HG02973 (cell line): ENCODE measurements at regions not wholly inside any gene's neighbourhood (a gene's known extent, or its start where the extent isn't known, plus 50 kb on each side); places are given as distances from the start of the nearest gene placed in this dataset.

Source experiments
- ATAC-seq: cut with Tn5 transposase; IDR thresholded peaks from one replicate; pipeline ENCODE4 v1.9.1; 2021; ENCODE audit warnings: moderate library complexity; ENCODE audit not compliant: unreplicated experiment

- no peak for ATAC-seq
Measured at GRCh38 chr18:45119876-45120275, 439.2 kb downstream of the SETBP1 start.

GRCh38 chr18:45121146-45121545 lies 440.5 kb downstream of the SETBP1 start:
- ATAC-seq, result no peak

- ATAC-seq, result no peak
Measured at GRCh38 chr18:45122506-45122905, 441.8 kb downstream of the SETBP1 start.

GRCh38 chr18:45127405-45127804 lies 446.7 kb downstream of the SETBP1 start:
- ATAC-seq, result no peak

- ATAC-seq, result no peak
Measured at GRCh38 chr18:45133276-45133675, 452.6 kb downstream of the SETBP1 start.

- peak; percentile 57 for ATAC-seq
Measured at GRCh38 chr18:45136381-45137086, 455.8 kb downstream of the SETBP1 start.

- no peak for ATAC-seq
Measured at GRCh38 chr18:45137087-45137419, 456.4 kb downstream of the SETBP1 start.

- no peak for ATAC-seq
Measured at GRCh38 chr18:45139478-45139877, 458.8 kb downstream of the SETBP1 start.

- no peak for ATAC-seq
Measured at GRCh38 chr18:45142868-45143267, 462.2 kb downstream of the SETBP1 start.

- no peak for ATAC-seq
Measured at GRCh38 chr18:45149712-45150111, 465.6 kb upstream of the SLC14A2 start.

GRCh38 chr18:45151645-45152044 lies 463.6 kb upstream of the SLC14A2 start:
- no peak for ATAC-seq

- no peak for ATAC-seq
Measured at GRCh38 chr18:45155526-45155925, 459.8 kb upstream of the SLC14A2 start.

GRCh38 chr18:45156946-45157345 lies 458.3 kb upstream of the SLC14A2 start:
- no peak for ATAC-seq

- ATAC-seq, result no peak
Measured at GRCh38 chr18:45157576-45157975, 457.7 kb upstream of the SLC14A2 start.

GRCh38 chr18:45161850-45162249 lies 453.4 kb upstream of the SLC14A2 start:
- peak; percentile 75 for ATAC-seq

GRCh38 chr18:45163871-45164270 lies 451.4 kb upstream of the SLC14A2 start:
- ATAC-seq, result no peak

GRCh38 chr18:45164551-45164950 lies 450.7 kb upstream of the SLC14A2 start:
- no peak for ATAC-seq

GRCh38 chr18:45165176-45165713 lies 450.0 kb upstream of the SLC14A2 start:
- ATAC-seq, result no peak

- no peak for ATAC-seq
Measured at GRCh38 chr18:45165871-45166270, 449.4 kb upstream of the SLC14A2 start.

- no peak for ATAC-seq
Measured at GRCh38 chr18:45166341-45166835, 448.9 kb upstream of the SLC14A2 start.

GRCh38 chr18:45166836-45167551 lies 448.3 kb upstream of the SLC14A2 start:
- no peak for ATAC-seq

- ATAC-seq, result no peak
Measured at GRCh38 chr18:45167631-45168280, 447.5 kb upstream of the SLC14A2 start.
